ENCODE measurements at regions not wholly inside any gene's neighbourhood (a gene's known extent, or its start where the extent isn't known, plus 50 kb on each side); places are given as distances from the start of the nearest gene placed in this dataset.

- TF ChIP-seq, protein P1, sequence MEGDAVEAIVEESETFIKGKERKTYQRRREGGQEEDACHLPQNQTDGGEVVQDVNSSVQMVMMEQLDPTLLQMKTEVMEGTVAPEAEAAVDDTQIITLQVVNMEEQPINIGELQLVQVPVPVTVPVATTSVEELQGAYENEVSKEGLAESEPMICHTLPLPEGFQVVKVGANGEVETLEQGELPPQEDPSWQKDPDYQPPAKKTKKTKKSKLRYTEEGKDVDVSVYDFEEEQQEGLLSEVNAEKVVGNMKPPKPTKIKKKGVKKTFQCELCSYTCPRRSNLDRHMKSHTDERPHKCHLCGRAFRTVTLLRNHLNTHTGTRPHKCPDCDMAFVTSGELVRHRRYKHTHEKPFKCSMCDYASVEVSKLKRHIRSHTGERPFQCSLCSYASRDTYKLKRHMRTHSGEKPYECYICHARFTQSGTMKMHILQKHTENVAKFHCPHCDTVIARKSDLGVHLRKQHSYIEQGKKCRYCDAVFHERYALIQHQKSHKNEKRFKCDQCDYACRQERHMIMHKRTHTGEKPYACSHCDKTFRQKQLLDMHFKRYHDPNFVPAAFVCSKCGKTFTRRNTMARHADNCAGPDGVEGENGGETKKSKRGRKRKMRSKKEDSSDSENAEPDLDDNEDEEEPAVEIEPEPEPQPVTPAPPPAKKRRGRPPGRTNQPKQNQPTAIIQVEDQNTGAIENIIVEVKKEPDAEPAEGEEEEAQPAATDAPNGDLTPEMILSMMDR (IDR thresholded peaks at IDR 0.05) = no peak
- TF ChIP-seq POLR2AphosphoS5 (IDR thresholded peaks at IDR 0.05) (no peak), POLR2A (IDR thresholded peaks at IDR 0.05) (no peak)
Observed at GRCh38 chr4:16382571-16382970, 156.3 kb upstream of the TAPT1 start.

Data from transverse colon (tissue), 4 donors.